ENCODE measurements at regions not wholly inside any gene's neighbourhood (a gene's known extent, or its start where the extent isn't known, plus 50 kb on each side); places are given as distances from the start of the nearest gene placed in this dataset.

DNA sequence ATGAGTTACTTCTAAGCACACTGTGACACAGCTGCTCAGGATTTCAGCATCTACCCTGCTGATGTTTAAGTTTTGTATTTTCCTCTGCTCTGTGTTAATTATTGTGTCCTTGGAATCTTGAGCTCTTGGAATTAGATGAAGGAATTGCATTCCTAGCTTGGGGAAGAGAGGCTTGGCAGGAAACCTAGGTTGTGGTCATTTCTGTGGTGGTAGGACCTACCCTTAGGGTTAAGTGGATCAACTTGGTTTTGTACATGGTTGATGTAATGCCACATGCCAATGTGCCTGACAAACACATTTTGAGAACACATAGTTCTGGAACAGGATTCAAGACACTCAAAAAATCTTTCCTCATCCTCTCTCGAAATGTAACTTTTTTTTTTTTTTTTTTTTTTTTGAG, 264.5 kb upstream of the MEX3C start:
- TF ChIP-seq POLR2A (IDR thresholded peaks at IDR 0.05; ENCODE audit: borderline replicate concordance, extremely low read depth, insufficient read depth, insufficient read length) (no peak), FOSL1 (IDR thresholded peaks at IDR 0.05; ENCODE audit: low read depth) (no peak), YY1 (IDR thresholded peaks at IDR 0.05; ENCODE audit: extremely low read depth, insufficient replicate concordance, low read depth, low read length) (no peak), JUND (IDR thresholded peaks at IDR 0.05) (no peak), SP1 (IDR thresholded peaks at IDR 0.05; ENCODE audit: low read depth) (no peak), SIN3A (IDR thresholded peaks at IDR 0.05; ENCODE audit: low read depth) (no peak), ZNF274 (IDR thresholded peaks at IDR 0.05; ENCODE audit: low read depth, low read length) (no peak)
- TF ChIP-seq, protein P1, sequence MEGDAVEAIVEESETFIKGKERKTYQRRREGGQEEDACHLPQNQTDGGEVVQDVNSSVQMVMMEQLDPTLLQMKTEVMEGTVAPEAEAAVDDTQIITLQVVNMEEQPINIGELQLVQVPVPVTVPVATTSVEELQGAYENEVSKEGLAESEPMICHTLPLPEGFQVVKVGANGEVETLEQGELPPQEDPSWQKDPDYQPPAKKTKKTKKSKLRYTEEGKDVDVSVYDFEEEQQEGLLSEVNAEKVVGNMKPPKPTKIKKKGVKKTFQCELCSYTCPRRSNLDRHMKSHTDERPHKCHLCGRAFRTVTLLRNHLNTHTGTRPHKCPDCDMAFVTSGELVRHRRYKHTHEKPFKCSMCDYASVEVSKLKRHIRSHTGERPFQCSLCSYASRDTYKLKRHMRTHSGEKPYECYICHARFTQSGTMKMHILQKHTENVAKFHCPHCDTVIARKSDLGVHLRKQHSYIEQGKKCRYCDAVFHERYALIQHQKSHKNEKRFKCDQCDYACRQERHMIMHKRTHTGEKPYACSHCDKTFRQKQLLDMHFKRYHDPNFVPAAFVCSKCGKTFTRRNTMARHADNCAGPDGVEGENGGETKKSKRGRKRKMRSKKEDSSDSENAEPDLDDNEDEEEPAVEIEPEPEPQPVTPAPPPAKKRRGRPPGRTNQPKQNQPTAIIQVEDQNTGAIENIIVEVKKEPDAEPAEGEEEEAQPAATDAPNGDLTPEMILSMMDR (IDR thresholded peaks at IDR 0.05 in 2 of 3, conservative IDR thresholded peaks at IDR 0.05 in 1 of 3; ENCODE audit: borderline replicate concordance in 1 of 3, insufficient read depth in 1 of 3, low read depth in 2 of 3, low read length in 2 of 3), result no peak
- Histone ChIP-seq H3K36me3 (ENCODE audit: control insufficient read depth in 1 of 2, insufficient read depth in 2 of 2, low read length in 2 of 2) (no peaks in the 10 kb centered on the region), H3K79me2 (ENCODE audit: insufficient read depth, low read length) (no peaks in the 10 kb centered on the region), H4K20me1 (ENCODE audit: insufficient read depth) (no peaks in the 10 kb centered on the region), H2AFZ (ENCODE audit: low read depth, low read length, poor library complexity, severe bottlenecking) (no peak overlapping the region), H3K27ac (ENCODE audit: low read depth, low read length) (no peak overlapping the region), H3K9me2 (ENCODE audit: insufficient read depth) (no peaks in the 10 kb centered on the region), H3K4me3 (replicated peaks in 1 of 2; ENCODE audit: low read depth in 1 of 2, low read length in 2 of 2) (no peak overlapping the region), H3K4me1 (ENCODE audit: control insufficient read depth in 1 of 2, insufficient read depth in 2 of 2, low read length in 2 of 2) (no peaks in the 10 kb centered on the region), H3K4me2 (ENCODE audit: low read length) (no peak overlapping the region), H3K27me3 (ENCODE audit: insufficient read depth, low read length) (no peaks in the 10 kb centered on the region), H3K9me3 (ENCODE audit: control insufficient read depth in 1 of 2, insufficient read depth in 1 of 2, low read depth in 1 of 2, low read length in 2 of 2) (no peaks in the 10 kb centered on the region), H3K9ac (ENCODE audit: low read length) (no peak overlapping the region)
- intact Hi-C loops (cut with micrococcal nuclease), result no loop called here
- no TSS peak for BruUV-seq (replicated peaks)
- ChIA-PET CTCF (no interaction called here), POLR2A (no interaction called here), RAD21 (ENCODE audit: low non-redundant PET in 1 of 2, low total read pairs in 2 of 2, uncharacterized antibody in 2 of 2, unreplicated experiment in 2 of 2) (no interaction called here)
- ATAC-seq, result no peak
- DNase-seq (ENCODE audit: low read depth, low spot score), result no peak

DNA sequence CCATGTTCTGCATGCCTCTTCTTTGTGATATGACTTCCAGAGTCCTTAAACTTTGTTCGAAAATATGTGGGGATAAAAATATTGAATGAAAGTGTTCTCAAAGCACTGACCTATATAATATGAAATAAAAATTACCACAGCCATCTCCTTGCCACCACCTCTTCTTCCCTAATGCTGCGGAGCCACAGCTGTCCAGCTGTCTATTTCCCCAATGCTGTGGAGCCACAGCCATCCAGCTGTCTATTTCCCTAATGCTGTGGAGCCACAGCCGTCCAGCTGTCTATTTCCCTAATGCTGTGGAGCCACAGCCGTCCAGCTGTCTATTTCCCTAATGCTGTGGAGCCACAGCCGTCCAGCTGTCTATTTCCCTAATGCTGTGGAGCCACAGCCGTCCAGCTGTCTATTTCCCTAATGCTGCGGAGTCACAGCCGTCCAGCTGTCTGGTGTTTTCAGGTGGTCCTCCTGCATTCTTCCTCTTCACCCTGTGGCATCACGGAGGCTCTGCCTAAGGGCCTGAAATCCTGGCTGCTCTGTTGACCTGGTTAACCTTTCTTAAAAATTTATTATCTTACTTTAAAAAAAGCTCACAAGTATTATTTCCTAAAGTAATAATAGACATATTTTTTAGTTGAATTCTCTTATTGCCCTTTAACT, 266.1 kb upstream of the MEX3C start:
- no peak for DNase-seq (ENCODE audit: low read depth, low spot score)
- H3K9me2 ChIP-seq (ENCODE audit: insufficient read depth), result no peaks in the 10 kb centered on the region
- no peak overlapping the region for H3K4me3 ChIP-seq (replicated peaks in 1 of 2; ENCODE audit: low read depth in 1 of 2, low read length in 2 of 2)
- H3K4me2 ChIP-seq (ENCODE audit: low read length), result no peak overlapping the region
- H3K9ac ChIP-seq (ENCODE audit: low read length), result no peak overlapping the region
- RAD21 ChIA-PET (ENCODE audit: low non-redundant PET in 1 of 2, low total read pairs in 2 of 2, uncharacterized antibody in 2 of 2, unreplicated experiment in 2 of 2), result no interaction called here
- no peaks in the 10 kb centered on the region for H3K9me3 ChIP-seq (ENCODE audit: control insufficient read depth in 1 of 2, insufficient read depth in 1 of 2, low read depth in 1 of 2, low read length in 2 of 2)
- H3K27ac ChIP-seq (ENCODE audit: low read depth, low read length), result no peak overlapping the region
- POLR2A ChIA-PET, result no interaction called here
- BruUV-seq (replicated peaks), result no TSS peak
- no peaks in the 10 kb centered on the region for H4K20me1 ChIP-seq (ENCODE audit: insufficient read depth)
- ATAC-seq, result no peak
- no peaks in the 10 kb centered on the region for H3K4me1 ChIP-seq (ENCODE audit: control insufficient read depth in 1 of 2, insufficient read depth in 2 of 2, low read length in 2 of 2)
- H3K79me2 ChIP-seq (ENCODE audit: insufficient read depth, low read length), result no peaks in the 10 kb centered on the region
- H2AFZ ChIP-seq (ENCODE audit: low read depth, low read length, poor library complexity, severe bottlenecking), result no peak overlapping the region
- CTCF ChIA-PET, result no interaction called here
- no peaks in the 10 kb centered on the region for H3K36me3 ChIP-seq (ENCODE audit: control insufficient read depth in 1 of 2, insufficient read depth in 2 of 2, low read length in 2 of 2)
- H3K27me3 ChIP-seq (ENCODE audit: insufficient read depth, low read length), result no peaks in the 10 kb centered on the region
- intact Hi-C loops (cut with micrococcal nuclease), result no loop called here
- TF ChIP-seq, protein P1 (IDR thresholded peaks at IDR 0.05 in 2 of 3, conservative IDR thresholded peaks at IDR 0.05 in 1 of 3; ENCODE audit: borderline replicate concordance in 1 of 3, insufficient read depth in 1 of 3, low read depth in 2 of 3, low read length in 2 of 3), result no peak
- no peak for TF ChIP-seq ZNF274 (IDR thresholded peaks at IDR 0.05; ENCODE audit: low read depth, low read length)
- TF ChIP-seq FOSL1 (IDR thresholded peaks at IDR 0.05; ENCODE audit: low read depth), result no peak
- TF ChIP-seq, protein P2, sequence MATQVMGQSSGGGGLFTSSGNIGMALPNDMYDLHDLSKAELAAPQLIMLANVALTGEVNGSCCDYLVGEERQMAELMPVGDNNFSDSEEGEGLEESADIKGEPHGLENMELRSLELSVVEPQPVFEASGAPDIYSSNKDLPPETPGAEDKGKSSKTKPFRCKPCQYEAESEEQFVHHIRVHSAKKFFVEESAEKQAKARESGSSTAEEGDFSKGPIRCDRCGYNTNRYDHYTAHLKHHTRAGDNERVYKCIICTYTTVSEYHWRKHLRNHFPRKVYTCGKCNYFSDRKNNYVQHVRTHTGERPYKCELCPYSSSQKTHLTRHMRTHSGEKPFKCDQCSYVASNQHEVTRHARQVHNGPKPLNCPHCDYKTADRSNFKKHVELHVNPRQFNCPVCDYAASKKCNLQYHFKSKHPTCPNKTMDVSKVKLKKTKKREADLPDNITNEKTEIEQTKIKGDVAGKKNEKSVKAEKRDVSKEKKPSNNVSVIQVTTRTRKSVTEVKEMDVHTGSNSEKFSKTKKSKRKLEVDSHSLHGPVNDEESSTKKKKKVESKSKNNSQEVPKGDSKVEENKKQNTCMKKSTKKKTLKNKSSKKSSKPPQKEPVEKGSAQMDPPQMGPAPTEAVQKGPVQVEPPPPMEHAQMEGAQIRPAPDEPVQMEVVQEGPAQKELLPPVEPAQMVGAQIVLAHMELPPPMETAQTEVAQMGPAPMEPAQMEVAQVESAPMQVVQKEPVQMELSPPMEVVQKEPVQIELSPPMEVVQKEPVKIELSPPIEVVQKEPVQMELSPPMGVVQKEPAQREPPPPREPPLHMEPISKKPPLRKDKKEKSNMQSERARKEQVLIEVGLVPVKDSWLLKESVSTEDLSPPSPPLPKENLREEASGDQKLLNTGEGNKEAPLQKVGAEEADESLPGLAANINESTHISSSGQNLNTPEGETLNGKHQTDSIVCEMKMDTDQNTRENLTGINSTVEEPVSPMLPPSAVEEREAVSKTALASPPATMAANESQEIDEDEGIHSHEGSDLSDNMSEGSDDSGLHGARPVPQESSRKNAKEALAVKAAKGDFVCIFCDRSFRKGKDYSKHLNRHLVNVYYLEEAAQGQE (IDR thresholded peaks at IDR 0.05; ENCODE audit: low read depth), result no peak
- TF ChIP-seq EGR1 (IDR thresholded peaks at IDR 0.05; ENCODE audit: low read depth), result no peak

All from HCT116 (cell line).